Gastroesophageal sphincter (tissue), 3 donors: ENCODE measurements at regions not wholly inside any gene's neighbourhood (a gene's known extent, or its start where the extent isn't known, plus 50 kb on each side); places are given as distances from the start of the nearest gene placed in this dataset.

ENCODE experiments used
- EP300 ChIP-seq: sonication (generic); formaldehyde crosslinking; IDR thresholded peaks from one replicate; pipeline ENCODE4 v1.6.1; 2017; ENCODE audit warnings: antibody characterized with exemption, mild to moderate bottlenecking
- POLR2A ChIP-seq, 2 donors: fragments of 450-650 bp; IDR thresholded peaks; one replicate each; pipeline ENCODE4 v1.6.1; 2017; ENCODE audit warnings: antibody characterized with exemption in 2 of 2, mild to moderate bottlenecking in 2 of 2, moderate library complexity in 1 of 2
- POLR2AphosphoS5 ChIP-seq: sonication (generic); formaldehyde crosslinking; IDR thresholded peaks from one replicate; pipeline ENCODE4 v1.6.1; 2017; ENCODE audit warnings: antibody characterized with exemption
- TF ChIP-seq, protein P1 (sequence below), 4 experiments: fragments of 200-600 bp in 2 of 4; fragments of 450-650 bp in 2 of 4; sonication (generic) in 1 of 4; IDR thresholded peaks; one replicate each; pipeline ENCODE4 v1.5.1; 2017 to 2019; ENCODE audit warnings: antibody characterized with exemption in 4 of 4, mild to moderate bottlenecking in 2 of 4, moderate library complexity in 2 of 4

DNA sequence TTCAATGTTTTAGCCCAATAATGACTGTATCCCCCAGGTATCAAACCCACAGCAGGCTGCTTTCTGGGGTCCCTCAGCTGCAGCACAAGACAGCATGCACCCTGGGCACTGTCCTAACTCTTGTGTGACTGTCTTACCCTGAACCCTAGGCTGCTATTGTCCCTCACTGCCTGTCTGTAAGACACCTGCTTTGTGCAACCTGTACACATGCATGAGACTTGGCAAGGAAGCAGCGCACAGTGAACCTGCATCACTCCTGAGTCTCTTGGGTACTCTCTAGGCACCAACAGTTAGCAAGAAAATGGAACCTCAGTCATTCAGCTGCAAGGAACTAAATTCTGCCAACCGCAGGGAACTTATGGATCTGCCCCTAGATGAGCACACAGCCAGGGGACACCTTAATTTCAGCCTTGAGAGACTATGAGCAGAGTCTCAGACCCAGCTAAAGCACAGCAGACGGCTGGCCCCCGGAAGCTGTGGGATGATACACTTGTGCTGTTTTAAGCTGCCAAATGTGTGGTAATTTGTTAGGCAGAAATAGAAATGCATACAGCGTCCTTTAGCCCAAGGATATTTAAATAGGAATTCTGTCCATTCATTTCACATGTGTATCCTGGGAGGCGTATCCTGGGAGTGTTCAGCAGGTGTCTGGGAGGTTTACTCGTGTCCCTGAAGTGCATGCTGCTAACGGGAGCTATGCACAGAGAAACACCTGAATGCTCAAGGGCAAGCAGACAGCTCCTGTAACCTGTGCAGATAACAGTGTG lies 223.8 kb downstream of the KLF13 start:
- TF ChIP-seq POLR2AphosphoS5 (no peak), EP300 (no peak), POLR2A (IDR thresholded peaks at IDR 0.05) (no peak)
- TF ChIP-seq, protein P1, sequence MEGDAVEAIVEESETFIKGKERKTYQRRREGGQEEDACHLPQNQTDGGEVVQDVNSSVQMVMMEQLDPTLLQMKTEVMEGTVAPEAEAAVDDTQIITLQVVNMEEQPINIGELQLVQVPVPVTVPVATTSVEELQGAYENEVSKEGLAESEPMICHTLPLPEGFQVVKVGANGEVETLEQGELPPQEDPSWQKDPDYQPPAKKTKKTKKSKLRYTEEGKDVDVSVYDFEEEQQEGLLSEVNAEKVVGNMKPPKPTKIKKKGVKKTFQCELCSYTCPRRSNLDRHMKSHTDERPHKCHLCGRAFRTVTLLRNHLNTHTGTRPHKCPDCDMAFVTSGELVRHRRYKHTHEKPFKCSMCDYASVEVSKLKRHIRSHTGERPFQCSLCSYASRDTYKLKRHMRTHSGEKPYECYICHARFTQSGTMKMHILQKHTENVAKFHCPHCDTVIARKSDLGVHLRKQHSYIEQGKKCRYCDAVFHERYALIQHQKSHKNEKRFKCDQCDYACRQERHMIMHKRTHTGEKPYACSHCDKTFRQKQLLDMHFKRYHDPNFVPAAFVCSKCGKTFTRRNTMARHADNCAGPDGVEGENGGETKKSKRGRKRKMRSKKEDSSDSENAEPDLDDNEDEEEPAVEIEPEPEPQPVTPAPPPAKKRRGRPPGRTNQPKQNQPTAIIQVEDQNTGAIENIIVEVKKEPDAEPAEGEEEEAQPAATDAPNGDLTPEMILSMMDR (IDR thresholded peaks at IDR 0.05), result no peak
